Upper lobe of left lung (tissue), 6 donors: ENCODE measurements at regions not wholly inside any gene's neighbourhood (a gene's known extent, or its start where the extent isn't known, plus 50 kb on each side); places are given as distances from the start of the nearest gene placed in this dataset.
A peak's percentile ranks its signal among the peaks of the same experiment; 100 is the strongest.

ENCODE experiments used
- ATAC-seq, 2 donors: fragments of 200-7000 bp; cut with Tn5 transposase; one replicate each; pipeline ENCODE4 v1.9.1; 2022; ENCODE audit warnings: mild to moderate bottlenecking in 2 of 2, moderate library complexity in 2 of 2; ENCODE audit not compliant: low FRiP score in 2 of 2
- DNase-seq, 2 donors: peaks; one replicate each; pipeline ENCODE4 v3.0.0-alpha.2; 2019 to 2020
- H3K27ac ChIP-seq, 4 donors: fragments of 200-600 bp; sonication (generic); one replicate each; pipeline ENCODE4 v1.5.1; 2016 to 2019
- H3K27me3 ChIP-seq, 4 donors: fragments of 200-600 bp; sonication (generic); one replicate each; pipeline ENCODE4 v1.5.1; 2017 to 2019
- H3K36me3 ChIP-seq, 4 donors: fragments of 200-600 bp; sonication (generic); one replicate each; pipeline ENCODE4 v1.5.1; 2016 to 2019
- H3K4me1 ChIP-seq, 4 donors: fragments of 200-600 bp; sonication (generic); one replicate each; pipeline ENCODE4 v1.5.1; 2018 to 2019
- H3K4me3 ChIP-seq, 4 donors: fragments of 200-600 bp; sonication (generic); one replicate each; pipeline ENCODE4 v1.5.1; 2017 to 2019; ENCODE audit warnings: mild to moderate bottlenecking in 2 of 4, moderate library complexity in 1 of 4
- H3K9me3 ChIP-seq, 4 donors: fragments of 200-600 bp; sonication (generic); one replicate each; pipeline ENCODE4 v1.5.1; 2018 to 2019
- EP300 ChIP-seq, 4 donors: sonication (generic); formaldehyde crosslinking; IDR thresholded peaks; one replicate each; pipeline ENCODE4 v1.5.1; 2017; ENCODE audit warnings: antibody characterized with exemption in 4 of 4, control low read depth in 2 of 4
- POLR2A ChIP-seq, 4 donors: fragments of 450-650 bp; IDR thresholded peaks; one replicate each; pipeline ENCODE4 v1.5.1; 2016 to 2017; ENCODE audit warnings: antibody characterized with exemption in 4 of 4, mild to moderate bottlenecking in 2 of 4
- POLR2AphosphoS5 ChIP-seq, 2 donors: sonication (generic); formaldehyde crosslinking; IDR thresholded peaks; one replicate each; pipeline ENCODE4 v1.5.1; 2017; ENCODE audit warnings: antibody characterized with exemption in 2 of 2
- WGBS, 2 donors: methylation state at CpG; one replicate each; pipeline ENCODE4 v1.1.5; 2017 to 2018; 5-methylcytosine and 5-hydroxymethylcytosine counted together
- TF ChIP-seq, protein P1 (sequence below), 6 experiments: fragments of 450-650 bp in 4 of 6; fragments of 200-600 bp in 2 of 6; sonication (generic) in 2 of 6; IDR thresholded peaks; one replicate each; pipeline ENCODE4 v1.5.1; 2016 to 2019; ENCODE audit warnings: antibody characterized with exemption in 6 of 6
- donor health status: DM: no; HTN: no; CAD: no; lungs with moderate emphysema.
- donor health status: DM: no; HTN: yes; CAD: no; lungs with severe emphysema.

GRCh38 chr12:92457458-92458180 lies 245.2 kb upstream of the PLEKHG7 start:
- Histone ChIP-seq H3K27me3 (no peaks in the 10 kb centered on the region), H3K9me3 (no peaks in the 10 kb centered on the region), H3K27ac (no peak overlapping the region), H3K4me1 (peaks cover 0 to 3% (median 0%) of the 10 kb centered on the region in 4 donors), H3K4me3 (no peak overlapping the region), H3K36me3 (no peaks in the 10 kb centered on the region)
- DNase-seq (no peak), ATAC-seq (no peak)
- no peak for TF ChIP-seq EP300 (IDR thresholded peaks at IDR 0.05)
- TF ChIP-seq POLR2AphosphoS5 (IDR thresholded peaks at IDR 0.05) = no peak
- TF ChIP-seq, protein P1, sequence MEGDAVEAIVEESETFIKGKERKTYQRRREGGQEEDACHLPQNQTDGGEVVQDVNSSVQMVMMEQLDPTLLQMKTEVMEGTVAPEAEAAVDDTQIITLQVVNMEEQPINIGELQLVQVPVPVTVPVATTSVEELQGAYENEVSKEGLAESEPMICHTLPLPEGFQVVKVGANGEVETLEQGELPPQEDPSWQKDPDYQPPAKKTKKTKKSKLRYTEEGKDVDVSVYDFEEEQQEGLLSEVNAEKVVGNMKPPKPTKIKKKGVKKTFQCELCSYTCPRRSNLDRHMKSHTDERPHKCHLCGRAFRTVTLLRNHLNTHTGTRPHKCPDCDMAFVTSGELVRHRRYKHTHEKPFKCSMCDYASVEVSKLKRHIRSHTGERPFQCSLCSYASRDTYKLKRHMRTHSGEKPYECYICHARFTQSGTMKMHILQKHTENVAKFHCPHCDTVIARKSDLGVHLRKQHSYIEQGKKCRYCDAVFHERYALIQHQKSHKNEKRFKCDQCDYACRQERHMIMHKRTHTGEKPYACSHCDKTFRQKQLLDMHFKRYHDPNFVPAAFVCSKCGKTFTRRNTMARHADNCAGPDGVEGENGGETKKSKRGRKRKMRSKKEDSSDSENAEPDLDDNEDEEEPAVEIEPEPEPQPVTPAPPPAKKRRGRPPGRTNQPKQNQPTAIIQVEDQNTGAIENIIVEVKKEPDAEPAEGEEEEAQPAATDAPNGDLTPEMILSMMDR (IDR thresholded peaks at IDR 0.05) = no peak
- no peak for TF ChIP-seq POLR2A (IDR thresholded peaks at IDR 0.05)
- WGBS, 2 donors = 70 to 74% methylated on average over 4 of the region's 4 CpGs

- no peak overlapping the region for H3K4me3 ChIP-seq
- no peaks in the 10 kb centered on the region for H3K27me3 ChIP-seq
- no peak overlapping the region for H3K27ac ChIP-seq
- no peaks in the 10 kb centered on the region for H3K9me3 ChIP-seq
- H3K36me3 ChIP-seq = no peaks in the 10 kb centered on the region
- TF ChIP-seq EP300 (IDR thresholded peaks at IDR 0.05) = no peak
- no peak for TF ChIP-seq POLR2A (IDR thresholded peaks at IDR 0.05)
- TF ChIP-seq POLR2AphosphoS5 (IDR thresholded peaks at IDR 0.05) = no peak
- TF ChIP-seq, protein P1 (IDR thresholded peaks at IDR 0.05) = no peak
- H3K4me1 ChIP-seq = no peaks in the 10 kb centered on the region
- ATAC-seq (no peak), DNase-seq (no peak)
Measured at GRCh38 chr12:92452763-92453162, 250.0 kb upstream of the PLEKHG7 start.

GRCh38 chr12:92446083-92446460 lies 256.7 kb upstream of the PLEKHG7 start:
- 93 to 100% methylated on average over 1 of the region's 1 CpG for WGBS, 2 donors
- DNase-seq (no peak), ATAC-seq (no peak)
- Histone ChIP-seq H3K27me3 (no peaks in the 10 kb centered on the region), H3K27ac (peak overlapping the region in 1 of 4 donors; percentile 64), H3K4me3 (no peak overlapping the region), H3K9me3 (no peaks in the 10 kb centered on the region), H3K36me3 (no peaks in the 10 kb centered on the region), H3K4me1 (no peaks in the 10 kb centered on the region)
- TF ChIP-seq POLR2A (IDR thresholded peaks at IDR 0.05) = no peak
- no peak for TF ChIP-seq EP300 (IDR thresholded peaks at IDR 0.05)
- TF ChIP-seq, protein P1 (IDR thresholded peaks at IDR 0.05) = no peak
- no peak for TF ChIP-seq POLR2AphosphoS5 (IDR thresholded peaks at IDR 0.05)

DNA sequence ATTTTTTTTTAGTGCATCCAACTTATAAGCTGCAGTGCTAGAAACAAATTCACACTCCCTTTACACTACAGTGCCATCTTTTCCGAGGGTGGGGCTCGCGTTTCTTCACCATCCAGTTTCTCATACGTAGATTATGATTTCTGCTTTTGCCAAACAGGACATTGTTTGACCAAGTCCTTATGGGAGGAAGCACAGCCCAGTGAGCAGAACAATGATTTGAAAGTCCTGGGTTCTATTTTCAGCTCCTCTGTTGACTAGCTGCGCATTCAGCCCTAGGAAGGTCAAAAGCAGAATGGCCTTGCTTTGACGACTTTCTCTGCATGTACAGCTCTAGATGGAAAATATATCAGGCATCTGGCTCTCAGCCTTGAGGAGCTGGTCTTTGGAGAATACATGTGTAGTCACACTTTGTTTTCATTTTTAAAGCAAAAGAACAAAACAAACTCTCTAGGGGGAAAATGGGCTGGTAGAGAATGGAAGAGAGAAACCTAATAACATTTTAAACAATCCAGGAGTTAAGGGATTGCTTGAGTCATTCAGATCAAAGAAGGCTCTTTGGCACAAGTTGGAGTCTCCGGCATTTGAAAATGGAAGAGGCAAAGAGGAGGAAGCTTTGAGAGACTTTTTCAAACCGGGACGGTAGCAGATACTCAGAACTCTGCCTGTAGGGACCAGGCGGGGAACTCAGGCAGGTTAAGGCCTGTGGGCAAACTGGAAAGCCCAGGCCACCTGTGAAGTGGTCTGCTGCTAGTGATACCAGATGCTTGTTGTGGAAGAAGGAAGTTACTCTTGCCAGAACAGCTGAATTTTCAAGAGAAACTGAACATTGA lies 257.3 kb upstream of the PLEKHG7 start:
- Histone ChIP-seq H3K4me3 (no peak overlapping the region), H3K27me3 (no peaks in the 10 kb centered on the region), H3K27ac (peak overlapping the region in 2 of 4 donors; percentile 35 to 64), H3K36me3 (no peaks in the 10 kb centered on the region), H3K9me3 (no peaks in the 10 kb centered on the region), H3K4me1 (no peaks in the 10 kb centered on the region)
- no peak for DNase-seq
- TF ChIP-seq, protein P1 (IDR thresholded peaks at IDR 0.05) = no peak
- 54 to 69% methylated on average over 10 of the region's 10 CpGs for WGBS, 2 donors
- peak in 1 of 2 donors; percentile 69 for ATAC-seq
